Coronary artery (tissue), 2 donors: ENCODE measurements at regions not wholly inside any gene's neighbourhood (a gene's known extent, or its start where the extent isn't known, plus 50 kb on each side); places are given as distances from the start of the nearest gene placed in this dataset.

Experiments
- DNase-seq: peaks from one replicate; pipeline ENCODE4 v3.0.0-alpha.2; 2017; ENCODE audit warnings: low spot score
- H3K27ac ChIP-seq, 2 donors: fragments of 200-600 bp; sonication (generic); one replicate each; pipeline ENCODE4 v1.5.1; 2016 to 2019
- H3K4me3 ChIP-seq: fragments of 200-600 bp; sonication (generic); 2 replicates; pipeline ENCODE4 v1.5.1; 2016; ENCODE audit warnings: mild to moderate bottlenecking, moderate library complexity
- TF ChIP-seq, protein P1 (sequence below): fragments of 200-600 bp; sonication (generic); IDR thresholded peaks from one replicate; pipeline ENCODE4 v1.5.1; 2019; ENCODE audit warnings: antibody characterized with exemption

DNA sequence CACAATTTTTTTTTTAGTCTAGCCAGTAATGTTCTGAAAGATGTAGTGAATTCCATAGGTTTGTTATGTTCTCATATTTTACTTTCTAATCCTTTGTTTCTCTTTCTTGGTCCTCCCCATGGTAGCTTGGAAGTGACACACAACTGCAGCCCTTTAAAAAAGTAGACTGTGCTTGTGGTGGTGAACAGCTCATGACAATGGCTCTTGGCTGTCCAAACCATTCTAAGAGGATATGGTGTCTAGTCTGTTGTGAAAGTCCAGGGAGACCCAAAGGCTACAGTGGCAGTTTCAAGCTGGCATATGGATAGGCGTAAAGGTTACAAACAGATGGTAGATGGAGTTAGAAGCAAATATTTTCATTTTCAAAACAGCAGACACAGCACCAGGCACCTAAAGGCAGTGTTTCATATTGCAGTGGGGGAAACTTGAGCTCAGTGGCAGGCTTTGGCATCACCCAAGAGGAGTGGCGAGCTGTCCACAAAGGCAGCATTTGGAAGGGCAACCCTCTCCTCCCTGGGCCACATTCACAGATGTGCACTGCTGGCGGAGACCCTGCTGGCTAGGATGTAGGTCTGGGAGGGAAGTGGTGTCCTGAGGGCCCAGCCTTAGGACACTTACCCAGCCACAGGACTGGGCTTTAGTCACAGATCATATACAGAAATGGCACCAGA, 102.1 kb downstream of the DYRK2 start:
- DNase-seq, result no peak
- H3K4me3 ChIP-seq, result no peak overlapping the region
- TF ChIP-seq, protein P1, sequence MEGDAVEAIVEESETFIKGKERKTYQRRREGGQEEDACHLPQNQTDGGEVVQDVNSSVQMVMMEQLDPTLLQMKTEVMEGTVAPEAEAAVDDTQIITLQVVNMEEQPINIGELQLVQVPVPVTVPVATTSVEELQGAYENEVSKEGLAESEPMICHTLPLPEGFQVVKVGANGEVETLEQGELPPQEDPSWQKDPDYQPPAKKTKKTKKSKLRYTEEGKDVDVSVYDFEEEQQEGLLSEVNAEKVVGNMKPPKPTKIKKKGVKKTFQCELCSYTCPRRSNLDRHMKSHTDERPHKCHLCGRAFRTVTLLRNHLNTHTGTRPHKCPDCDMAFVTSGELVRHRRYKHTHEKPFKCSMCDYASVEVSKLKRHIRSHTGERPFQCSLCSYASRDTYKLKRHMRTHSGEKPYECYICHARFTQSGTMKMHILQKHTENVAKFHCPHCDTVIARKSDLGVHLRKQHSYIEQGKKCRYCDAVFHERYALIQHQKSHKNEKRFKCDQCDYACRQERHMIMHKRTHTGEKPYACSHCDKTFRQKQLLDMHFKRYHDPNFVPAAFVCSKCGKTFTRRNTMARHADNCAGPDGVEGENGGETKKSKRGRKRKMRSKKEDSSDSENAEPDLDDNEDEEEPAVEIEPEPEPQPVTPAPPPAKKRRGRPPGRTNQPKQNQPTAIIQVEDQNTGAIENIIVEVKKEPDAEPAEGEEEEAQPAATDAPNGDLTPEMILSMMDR, result no peak
- no peak overlapping the region for H3K27ac ChIP-seq

DNA sequence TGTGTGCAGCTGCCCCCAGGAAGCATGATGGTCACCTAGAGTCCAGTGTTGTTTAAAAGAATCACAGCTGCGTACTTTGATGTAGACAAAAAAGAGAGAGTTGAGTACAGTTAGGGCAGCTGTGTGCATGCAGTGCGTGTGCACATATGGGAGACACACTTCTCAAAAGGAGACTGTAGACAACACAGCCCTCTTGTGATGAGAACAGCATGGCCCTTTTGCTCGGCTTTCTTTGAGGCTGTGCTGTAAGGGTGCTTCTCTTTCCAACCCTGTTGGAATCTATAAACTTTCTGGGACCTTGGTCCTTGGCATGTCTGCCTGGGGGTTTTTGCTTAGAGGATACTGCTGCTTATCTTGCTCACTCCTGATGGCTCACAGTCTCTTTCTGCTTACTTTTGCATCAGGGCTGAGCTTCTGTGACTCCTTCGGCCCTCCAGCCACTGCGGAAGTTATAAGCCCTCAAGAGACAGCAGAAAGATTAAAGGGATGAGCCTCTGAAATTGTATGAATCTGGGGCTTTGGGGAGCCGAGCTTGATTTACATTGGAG, 102.9 kb downstream of the DYRK2 start:
- Histone ChIP-seq H3K27ac (no peak overlapping the region), H3K4me3 (no peak overlapping the region)
- TF ChIP-seq, protein P1, result no peak
- DNase-seq, result no peak

- H3K27ac ChIP-seq, result no peak overlapping the region
- no peak overlapping the region for H3K4me3 ChIP-seq
- no peak for DNase-seq
- TF ChIP-seq, protein P1, result no peak
Measured at GRCh38 chr12:67752226-67752732, 103.7 kb downstream of the DYRK2 start.

GRCh38 chr12:67754933-67755697, 106.6 kb downstream of the DYRK2 start:
- Histone ChIP-seq H3K4me3 (no peak overlapping the region), H3K27ac (no peak overlapping the region)
- no peak for DNase-seq
- TF ChIP-seq, protein P1, result no peak

GRCh38 chr12:67757651-67758050, 109.1 kb downstream of the DYRK2 start:
- DNase-seq, result no peak
- TF ChIP-seq, protein P1, result no peak
- H3K4me3 ChIP-seq, result no peak overlapping the region
- no peak overlapping the region for H3K27ac ChIP-seq

GRCh38 chr12:67758119-67758518, 109.6 kb downstream of the DYRK2 start:
- no peak for DNase-seq

More at GRCh38 chr12:67758119-67758518, 109.6 kb downstream of the DYRK2 start:
- Histone ChIP-seq H3K4me3 (no peak overlapping the region), H3K27ac (no peak overlapping the region)
- TF ChIP-seq, protein P1, result no peak
